GM23338 (cell line): ENCODE measurements at regions not wholly inside any gene's neighbourhood (a gene's known extent, or its start where the extent isn't known, plus 50 kb on each side); places are given as distances from the start of the nearest gene placed in this dataset.

ENCODE experiments used
- ATAC-seq: fragments of 200-7000 bp; cut with Tn5 transposase; 3 replicates; pipeline ENCODE4 v1.9.1; 2020
- DNase-seq: peaks from one replicate; pipeline ENCODE4 v3.0.0-alpha.2; 2015; ENCODE audit warnings: low spot score
- H2AFZ ChIP-seq: fragments of 200-600 bp; sonication (generic); 2 replicates; pipeline ENCODE4 v1.8.0; 2016; ENCODE audit warnings: antibody characterized with exemption, mild to moderate bottlenecking, moderate library complexity
- H3F3A ChIP-seq: fragments of 200-600 bp; sonication (generic); replicated peaks from 2 replicates; pipeline ENCODE4 v1.8.0; 2017; ENCODE audit warnings: antibody characterized with exemption, mixed run types, low read depth
- H3K27ac ChIP-seq: fragments of 200-600 bp; sonication (generic); 2 replicates; pipeline ENCODE4 v1.6.1; 2016; ENCODE audit warnings: low read depth
- H3K27me3 ChIP-seq: fragments of 200-600 bp; sonication (generic); 2 replicates; pipeline ENCODE4 v1.8.0; 2016; ENCODE audit warnings: mild to moderate bottlenecking, mixed run types, moderate library complexity; ENCODE audit not compliant: insufficient read depth
- H3K36me3 ChIP-seq: fragments of 200-600 bp; sonication (generic); 2 replicates; pipeline ENCODE4 v1.8.0; 2016; ENCODE audit warnings: mild to moderate bottlenecking; ENCODE audit not compliant: insufficient read depth
- H3K4me1 ChIP-seq: fragments of 200-600 bp; sonication (generic); 2 replicates; pipeline ENCODE4 v1.8.0; 2016; ENCODE audit warnings: mild to moderate bottlenecking, moderate library complexity; ENCODE audit not compliant: insufficient read depth
- H3K4me2 ChIP-seq: fragments of 200-600 bp; sonication (generic); 2 replicates; pipeline ENCODE4 v1.7.1; 2017; ENCODE audit warnings: mixed run types
- H3K4me3 ChIP-seq: fragments of 200-600 bp; sonication (generic); 2 replicates; pipeline ENCODE4 v1.6.1; 2016; ENCODE audit warnings: mixed run types
- H3K79me2 ChIP-seq: fragments of 200-600 bp; sonication (generic); replicated peaks from 2 replicates; pipeline ENCODE4 v1.8.0; 2017; ENCODE audit warnings: mild to moderate bottlenecking; ENCODE audit not compliant: insufficient read depth
- H3K9me2 ChIP-seq: fragments of 200-600 bp; sonication (generic); 2 replicates; pipeline ENCODE4 v1.8.0; 2017; ENCODE audit not compliant: insufficient read depth
- H4K20me1 ChIP-seq: fragments of 200-600 bp; sonication (generic); replicated peaks from 2 replicates; pipeline ENCODE4 v1.8.0; 2017; ENCODE audit warnings: mild to moderate bottlenecking; ENCODE audit not compliant: insufficient read depth
- H3K27ac Mint-ChIP-seq: 2 replicates; pipeline ENCODE4 v1.8.0; 2020; ENCODE audit warnings: inconsistent platforms, mild to moderate bottlenecking, moderate library complexity, mixed read lengths
- H3K27me3 Mint-ChIP-seq: 3 replicates; pipeline ENCODE4 v1.8.0; 2022; ENCODE audit warnings: low read depth, mild to moderate bottlenecking, moderate library complexity, mixed read lengths, inconsistent platforms; ENCODE audit not compliant: insufficient read depth, poor library complexity
- H3K36me3 Mint-ChIP-seq: 3 replicates; pipeline ENCODE4 v1.8.0; 2021; ENCODE audit warnings: low read depth, mild to moderate bottlenecking, inconsistent platforms, moderate library complexity, mixed read lengths
- H3K4me1 Mint-ChIP-seq: 3 replicates; pipeline ENCODE4 v1.8.0; 2020; ENCODE audit warnings: mild to moderate bottlenecking, inconsistent platforms, mixed read lengths
- H3K4me3 Mint-ChIP-seq: 3 replicates; pipeline ENCODE4 v1.8.0; 2021; ENCODE audit warnings: moderate library complexity, mild to moderate bottlenecking, inconsistent platforms, mixed read lengths
- H3K9me3 Mint-ChIP-seq: 3 replicates; pipeline ENCODE4 v1.8.0; 2020; ENCODE audit warnings: moderate library complexity, mild to moderate bottlenecking, inconsistent platforms, mixed read lengths
- CREB1 ChIP-seq: fragments of 250-450 bp; sonication (Bioruptor Pico); IDR thresholded peaks from 2 replicates; pipeline ENCODE4 v1.5.0; 2020; ENCODE audit warnings: low read depth, mild to moderate bottlenecking, moderate library complexity
- EZH2 ChIP-seq: fragments of 200-600 bp; sonication (generic); IDR thresholded peaks from one replicate; pipeline ENCODE4 v1.8.0; 2017; ENCODE audit warnings: antibody characterized with exemption, mild to moderate bottlenecking, low read depth; ENCODE audit not compliant: unreplicated experiment
- EZH2phosphoT487 ChIP-seq: fragments of 200-600 bp; sonication (generic); IDR thresholded peaks from one replicate; pipeline ENCODE4 v1.8.1; 2018; ENCODE audit warnings: antibody characterized with exemption; ENCODE audit not compliant: unreplicated experiment
- JUNB ChIP-seq: IDR thresholded peaks from one replicate; pipeline ENCODE4 v1.6.1; 2016; ENCODE audit warnings: antibody characterized with exemption; ENCODE audit not compliant: unreplicated experiment
- NANOG ChIP-seq: IDR thresholded peaks from 2 replicates; pipeline ENCODE4 v1.6.1; 2016; ENCODE audit warnings: antibody characterized with exemption, borderline replicate concordance
- POLR2AphosphoS5 ChIP-seq: IDR thresholded peaks from 2 replicates; pipeline ENCODE4 v1.6.1; 2016; ENCODE audit warnings: antibody characterized with exemption, low read depth
- STAT1 ChIP-seq: IDR thresholded peaks from one replicate; pipeline ENCODE4 v1.6.1; 2016; ENCODE audit warnings: antibody characterized with exemption; ENCODE audit not compliant: unreplicated experiment
- ZNF114 ChIP-seq: fragments of 250-450 bp; sonication (Bioruptor Pico); IDR thresholded peaks from 2 replicates; pipeline ENCODE4 v1.5.0; 2020; ENCODE audit warnings: mild to moderate bottlenecking, moderate library complexity
- ZNF331 ChIP-seq: fragments of 250-450 bp; sonication (Bioruptor Pico); IDR thresholded peaks from 2 replicates; pipeline ENCODE4 v1.5.0; 2020; ENCODE audit warnings: low read depth, mild to moderate bottlenecking, moderate library complexity
- TF ChIP-seq, protein P1 (sequence below): IDR thresholded peaks from 2 replicates; pipeline ENCODE4 v1.6.1; 2016; ENCODE audit warnings: antibody characterized with exemption
- TF ChIP-seq, protein P2 (sequence below): IDR thresholded peaks from one replicate; pipeline ENCODE4 v1.6.1; 2018; ENCODE audit warnings: antibody characterized with exemption; ENCODE audit not compliant: unreplicated experiment
- TF ChIP-seq, protein P3 (sequence below), 2 experiments: fragments of 200-600 bp in 1 of 2; sonication (generic) in 1 of 2; conservative IDR thresholded peaks; 2 replicates each; pipeline versions ENCODE4 v1.5.1 to v1.6.1; 2016 to 2017; ENCODE audit warnings: antibody characterized with exemption in 2 of 2, low read depth in 2 of 2, mild to moderate bottlenecking in 2 of 2, moderate library complexity in 1 of 2
- TF ChIP-seq, protein P4 (sequence below): fragments of 250-450 bp; sonication (Bioruptor Pico); IDR thresholded peaks from 2 replicates; pipeline ENCODE4 v1.5.0; 2020; ENCODE audit warnings: mild to moderate bottlenecking, moderate library complexity

DNA sequence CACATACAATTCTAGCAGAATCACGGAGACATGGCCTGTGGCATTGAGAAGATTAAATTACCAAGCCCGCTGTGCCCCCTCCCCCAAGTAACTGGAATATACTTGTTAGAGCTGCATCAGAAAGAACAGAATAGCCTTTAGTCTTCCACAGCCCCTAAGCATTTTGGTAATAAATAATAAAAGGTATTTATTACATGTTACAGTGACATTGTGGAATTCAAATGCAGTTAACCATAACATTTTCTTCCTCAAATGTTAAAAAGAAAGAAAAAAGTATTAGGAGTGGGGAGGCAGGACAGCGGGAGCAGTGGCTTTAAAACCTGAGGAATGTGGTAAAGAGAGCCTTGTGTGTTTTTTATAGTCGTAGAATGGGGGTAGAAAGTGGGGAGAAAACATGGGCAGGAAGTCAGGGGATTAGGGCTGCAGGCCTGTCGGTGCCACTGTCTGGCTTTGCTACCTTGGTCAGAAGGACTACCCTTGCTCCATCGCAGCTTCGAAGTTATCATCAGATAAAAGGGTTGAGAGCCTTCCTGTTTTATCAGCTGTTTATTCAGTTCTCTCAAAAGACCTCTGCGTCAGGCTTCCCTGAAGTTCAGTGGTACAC, 255.9 kb downstream of the MSRB3 start:
- Histone ChIP-seq H3K36me3 (0 out of 2 replicates have a peak, but pooled peaks cover under 1% of the 10 kb centered on the region), H3K27ac (no peak overlapping the region), H3K27me3 (no peaks in the 10 kb centered on the region), H3K9me2 (peaks cover 9% of the 10 kb centered on the region), H3K79me2 (no peaks in the 10 kb centered on the region), H3K4me3 (no peak overlapping the region), H4K20me1 (no peaks in the 10 kb centered on the region), H2AFZ (peak overlapping the region; percentile 76; the same call in 1 of the 2 replicates), H3F3A (no peaks in the 10 kb centered on the region), H3K4me2 (no peak overlapping the region; the same call in 1 of the 2 replicates), H3K4me1 (peaks cover 7% of the 10 kb centered on the region)
- ATAC-seq (no peak), DNase-seq (no peak)
- Mint-ChIP-seq H3K27ac (no peak overlapping the region), H3K4me3 (no peak overlapping the region), H3K9me3 (peaks cover 5% of the 10 kb centered on the region; the same call in 2 of the 3 replicates), H3K4me1 (peaks cover 16% of the 10 kb centered on the region), H3K36me3 (peaks cover 1% of the 10 kb centered on the region; the same call in 2 of the 3 replicates), H3K27me3 (peaks cover 8% of the 10 kb centered on the region)
- TF ChIP-seq, protein P1, sequence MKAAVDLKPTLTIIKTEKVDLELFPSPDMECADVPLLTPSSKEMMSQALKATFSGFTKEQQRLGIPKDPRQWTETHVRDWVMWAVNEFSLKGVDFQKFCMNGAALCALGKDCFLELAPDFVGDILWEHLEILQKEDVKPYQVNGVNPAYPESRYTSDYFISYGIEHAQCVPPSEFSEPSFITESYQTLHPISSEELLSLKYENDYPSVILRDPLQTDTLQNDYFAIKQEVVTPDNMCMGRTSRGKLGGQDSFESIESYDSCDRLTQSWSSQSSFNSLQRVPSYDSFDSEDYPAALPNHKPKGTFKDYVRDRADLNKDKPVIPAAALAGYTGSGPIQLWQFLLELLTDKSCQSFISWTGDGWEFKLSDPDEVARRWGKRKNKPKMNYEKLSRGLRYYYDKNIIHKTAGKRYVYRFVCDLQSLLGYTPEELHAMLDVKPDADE, result no peak
- TF ChIP-seq, protein P2, sequence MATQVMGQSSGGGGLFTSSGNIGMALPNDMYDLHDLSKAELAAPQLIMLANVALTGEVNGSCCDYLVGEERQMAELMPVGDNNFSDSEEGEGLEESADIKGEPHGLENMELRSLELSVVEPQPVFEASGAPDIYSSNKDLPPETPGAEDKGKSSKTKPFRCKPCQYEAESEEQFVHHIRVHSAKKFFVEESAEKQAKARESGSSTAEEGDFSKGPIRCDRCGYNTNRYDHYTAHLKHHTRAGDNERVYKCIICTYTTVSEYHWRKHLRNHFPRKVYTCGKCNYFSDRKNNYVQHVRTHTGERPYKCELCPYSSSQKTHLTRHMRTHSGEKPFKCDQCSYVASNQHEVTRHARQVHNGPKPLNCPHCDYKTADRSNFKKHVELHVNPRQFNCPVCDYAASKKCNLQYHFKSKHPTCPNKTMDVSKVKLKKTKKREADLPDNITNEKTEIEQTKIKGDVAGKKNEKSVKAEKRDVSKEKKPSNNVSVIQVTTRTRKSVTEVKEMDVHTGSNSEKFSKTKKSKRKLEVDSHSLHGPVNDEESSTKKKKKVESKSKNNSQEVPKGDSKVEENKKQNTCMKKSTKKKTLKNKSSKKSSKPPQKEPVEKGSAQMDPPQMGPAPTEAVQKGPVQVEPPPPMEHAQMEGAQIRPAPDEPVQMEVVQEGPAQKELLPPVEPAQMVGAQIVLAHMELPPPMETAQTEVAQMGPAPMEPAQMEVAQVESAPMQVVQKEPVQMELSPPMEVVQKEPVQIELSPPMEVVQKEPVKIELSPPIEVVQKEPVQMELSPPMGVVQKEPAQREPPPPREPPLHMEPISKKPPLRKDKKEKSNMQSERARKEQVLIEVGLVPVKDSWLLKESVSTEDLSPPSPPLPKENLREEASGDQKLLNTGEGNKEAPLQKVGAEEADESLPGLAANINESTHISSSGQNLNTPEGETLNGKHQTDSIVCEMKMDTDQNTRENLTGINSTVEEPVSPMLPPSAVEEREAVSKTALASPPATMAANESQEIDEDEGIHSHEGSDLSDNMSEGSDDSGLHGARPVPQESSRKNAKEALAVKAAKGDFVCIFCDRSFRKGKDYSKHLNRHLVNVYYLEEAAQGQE, result no peak
- TF ChIP-seq, protein P3, sequence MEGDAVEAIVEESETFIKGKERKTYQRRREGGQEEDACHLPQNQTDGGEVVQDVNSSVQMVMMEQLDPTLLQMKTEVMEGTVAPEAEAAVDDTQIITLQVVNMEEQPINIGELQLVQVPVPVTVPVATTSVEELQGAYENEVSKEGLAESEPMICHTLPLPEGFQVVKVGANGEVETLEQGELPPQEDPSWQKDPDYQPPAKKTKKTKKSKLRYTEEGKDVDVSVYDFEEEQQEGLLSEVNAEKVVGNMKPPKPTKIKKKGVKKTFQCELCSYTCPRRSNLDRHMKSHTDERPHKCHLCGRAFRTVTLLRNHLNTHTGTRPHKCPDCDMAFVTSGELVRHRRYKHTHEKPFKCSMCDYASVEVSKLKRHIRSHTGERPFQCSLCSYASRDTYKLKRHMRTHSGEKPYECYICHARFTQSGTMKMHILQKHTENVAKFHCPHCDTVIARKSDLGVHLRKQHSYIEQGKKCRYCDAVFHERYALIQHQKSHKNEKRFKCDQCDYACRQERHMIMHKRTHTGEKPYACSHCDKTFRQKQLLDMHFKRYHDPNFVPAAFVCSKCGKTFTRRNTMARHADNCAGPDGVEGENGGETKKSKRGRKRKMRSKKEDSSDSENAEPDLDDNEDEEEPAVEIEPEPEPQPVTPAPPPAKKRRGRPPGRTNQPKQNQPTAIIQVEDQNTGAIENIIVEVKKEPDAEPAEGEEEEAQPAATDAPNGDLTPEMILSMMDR (conservative IDR thresholded peaks at IDR 0.05; ENCODE audit: low read depth in 2 of 2), result no peak
- TF ChIP-seq POLR2AphosphoS5, result no peak
- no peak for TF ChIP-seq ZNF331 (CRISPR knock-in tag)
- TF ChIP-seq CREB1 (CRISPR knock-in tag), result no peak
- TF ChIP-seq JUNB, result no peak
- no peak for TF ChIP-seq ZNF114 (CRISPR knock-in tag)
- TF ChIP-seq STAT1, result no peak
- no peak for TF ChIP-seq NANOG
- TF ChIP-seq, protein P4, sequence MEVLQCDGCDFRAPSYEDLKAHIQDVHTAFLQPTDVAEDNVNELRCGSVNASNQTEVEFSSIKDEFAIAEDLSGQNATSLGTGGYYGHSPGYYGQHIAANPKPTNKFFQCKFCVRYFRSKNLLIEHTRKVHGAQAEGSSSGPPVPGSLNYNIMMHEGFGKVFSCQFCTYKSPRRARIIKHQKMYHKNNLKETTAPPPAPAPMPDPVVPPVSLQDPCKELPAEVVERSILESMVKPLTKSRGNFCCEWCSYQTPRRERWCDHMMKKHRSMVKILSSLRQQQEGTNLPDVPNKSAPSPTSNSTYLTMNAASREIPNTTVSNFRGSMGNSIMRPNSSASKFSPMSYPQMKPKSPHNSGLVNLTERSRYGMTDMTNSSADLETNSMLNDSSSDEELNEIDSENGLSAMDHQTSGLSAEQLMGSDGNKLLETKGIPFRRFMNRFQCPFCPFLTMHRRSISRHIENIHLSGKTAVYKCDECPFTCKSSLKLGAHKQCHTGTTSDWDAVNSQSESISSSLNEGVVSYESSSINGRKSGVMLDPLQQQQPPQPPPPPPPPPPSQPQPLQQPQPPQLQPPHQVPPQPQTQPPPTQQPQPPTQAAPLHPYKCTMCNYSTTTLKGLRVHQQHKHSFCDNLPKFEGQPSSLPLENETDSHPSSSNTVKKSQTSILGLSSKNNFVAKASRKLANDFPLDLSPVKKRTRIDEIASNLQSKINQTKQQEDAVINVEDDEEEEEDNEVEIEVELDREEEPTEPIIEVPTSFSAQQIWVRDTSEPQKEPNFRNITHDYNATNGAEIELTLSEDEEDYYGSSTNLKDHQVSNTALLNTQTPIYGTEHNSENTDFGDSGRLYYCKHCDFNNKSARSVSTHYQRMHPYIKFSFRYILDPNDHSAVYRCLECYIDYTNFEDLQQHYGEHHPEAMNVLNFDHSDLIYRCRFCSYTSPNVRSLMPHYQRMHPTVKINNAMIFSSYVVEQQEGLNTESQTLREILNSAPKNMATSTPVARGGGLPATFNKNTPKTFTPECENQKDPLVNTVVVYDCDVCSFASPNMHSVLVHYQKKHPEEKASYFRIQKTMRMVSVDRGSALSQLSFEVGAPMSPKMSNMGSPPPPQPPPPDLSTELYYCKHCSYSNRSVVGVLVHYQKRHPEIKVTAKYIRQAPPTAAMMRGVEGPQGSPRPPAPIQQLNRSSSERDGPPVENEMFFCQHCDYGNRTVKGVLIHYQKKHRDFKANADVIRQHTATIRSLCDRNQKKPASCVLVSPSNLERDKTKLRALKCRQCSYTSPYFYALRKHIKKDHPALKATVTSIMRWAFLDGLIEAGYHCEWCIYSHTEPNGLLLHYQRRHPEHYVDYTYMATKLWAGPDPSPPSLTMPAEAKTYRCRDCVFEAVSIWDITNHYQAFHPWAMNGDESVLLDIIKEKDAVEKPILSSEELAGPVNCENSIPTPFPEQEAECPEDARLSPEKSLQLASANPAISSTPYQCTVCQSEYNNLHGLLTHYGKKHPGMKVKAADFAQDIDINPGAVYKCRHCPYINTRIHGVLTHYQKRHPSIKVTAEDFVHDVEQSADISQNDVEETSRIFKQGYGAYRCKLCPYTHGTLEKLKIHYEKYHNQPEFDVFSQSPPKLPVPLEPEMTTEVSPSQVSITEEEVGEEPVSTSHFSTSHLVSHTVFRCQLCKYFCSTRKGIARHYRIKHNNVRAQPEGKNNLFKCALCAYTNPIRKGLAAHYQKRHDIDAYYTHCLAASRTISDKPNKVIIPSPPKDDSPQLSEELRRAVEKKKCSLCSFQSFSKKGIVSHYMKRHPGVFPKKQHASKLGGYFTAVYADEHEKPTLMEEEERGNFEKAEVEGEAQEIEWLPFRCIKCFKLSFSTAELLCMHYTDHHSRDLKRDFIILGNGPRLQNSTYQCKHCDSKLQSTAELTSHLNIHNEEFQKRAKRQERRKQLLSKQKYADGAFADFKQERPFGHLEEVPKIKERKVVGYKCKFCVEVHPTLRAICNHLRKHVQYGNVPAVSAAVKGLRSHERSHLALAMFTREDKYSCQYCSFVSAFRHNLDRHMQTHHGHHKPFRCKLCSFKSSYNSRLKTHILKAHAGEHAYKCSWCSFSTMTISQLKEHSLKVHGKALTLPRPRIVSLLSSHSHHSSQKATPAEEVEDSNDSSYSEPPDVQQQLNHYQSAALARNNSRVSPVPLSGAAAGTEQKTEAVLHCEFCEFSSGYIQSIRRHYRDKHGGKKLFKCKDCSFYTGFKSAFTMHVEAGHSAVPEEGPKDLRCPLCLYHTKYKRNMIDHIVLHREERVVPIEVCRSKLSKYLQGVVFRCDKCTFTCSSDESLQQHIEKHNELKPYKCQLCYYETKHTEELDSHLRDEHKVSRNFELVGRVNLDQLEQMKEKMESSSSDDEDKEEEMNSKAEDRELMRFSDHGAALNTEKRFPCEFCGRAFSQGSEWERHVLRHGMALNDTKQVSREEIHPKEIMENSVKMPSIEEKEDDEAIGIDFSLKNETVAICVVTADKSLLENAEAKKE (CRISPR knock-in tag), result no peak
- no peak for TF ChIP-seq EZH2
- TF ChIP-seq EZH2phosphoT487, result no peak
